Vagina (tissue), 2 donors: ENCODE measurements at regions not wholly inside any gene's neighbourhood (a gene's known extent, or its start where the extent isn't known, plus 50 kb on each side); places are given as distances from the start of the nearest gene placed in this dataset.

ENCODE experiments used
- DNase-seq, 2 donors: peaks; one replicate each; pipeline ENCODE4 v3.0.0-alpha.2; 2017; ENCODE audit errors: extremely low spot score in 2 of 2
- H3K27ac ChIP-seq: fragments of 200-600 bp; sonication (generic); one replicate; pipeline ENCODE4 v1.5.1; 2019
- H3K27me3 ChIP-seq: fragments of 200-600 bp; sonication (generic); one replicate; pipeline ENCODE4 v1.5.1; 2019
- H3K36me3 ChIP-seq, 2 donors: fragments of 200-600 bp; sonication (generic); one replicate each; pipeline ENCODE4 v1.5.1; 2017 to 2019
- H3K4me1 ChIP-seq: fragments of 200-600 bp; sonication (generic); one replicate; pipeline ENCODE4 v1.5.1; 2019
- H3K4me3 ChIP-seq, 2 donors: fragments of 200-600 bp; sonication (generic); 1 replicate in 1 of 2; 2 replicates in 1 of 2; pipeline ENCODE4 v1.5.1; 2016 to 2019
- H3K9me3 ChIP-seq: fragments of 200-600 bp; sonication (generic); one replicate; pipeline ENCODE4 v1.5.1; 2019
- CTCF ChIP-seq, 3 experiments: fragments of 450-650 bp in 2 of 3; fragments of 200-600 bp in 1 of 3; sonication (generic) in 1 of 3; IDR thresholded peaks; one replicate each; pipeline ENCODE4 v1.5.1; 2017 to 2019; ENCODE audit warnings: antibody characterized with exemption in 3 of 3, mild to moderate bottlenecking in 2 of 3, moderate library complexity in 2 of 3
- POLR2A ChIP-seq, 2 donors: fragments of 450-650 bp; IDR thresholded peaks; one replicate each; pipeline ENCODE4 v1.6.1; 2017; ENCODE audit warnings: antibody characterized with exemption in 2 of 2, mild to moderate bottlenecking in 2 of 2, moderate library complexity in 2 of 2
- POLR2AphosphoS5 ChIP-seq, 2 donors: sonication (generic); formaldehyde crosslinking; IDR thresholded peaks; one replicate each; pipeline ENCODE4 v1.9.0; 2017; ENCODE audit warnings: antibody characterized with exemption in 2 of 2, mild to moderate bottlenecking in 2 of 2, low read depth in 1 of 2; ENCODE audit not compliant: insufficient read depth in 1 of 2
- intact Hi-C: fragments of 100-400 bp; cut with DNase I; formaldehyde crosslinking; loops from one replicate; pipeline ENCODE4 v1.15.1; 2023

- intact Hi-C loops = no loop called here
- Histone ChIP-seq H3K4me3 (no peak overlapping the region), H3K27ac (no peak overlapping the region), H3K27me3 (no peaks in the 10 kb centered on the region), H3K9me3 (no peaks in the 10 kb centered on the region), H3K4me1 (no peaks in the 10 kb centered on the region), H3K36me3 (no peaks in the 10 kb centered on the region)
- no peak for TF ChIP-seq POLR2AphosphoS5 (IDR thresholded peaks at IDR 0.05; ENCODE audit: insufficient read depth in 1 of 2, low read depth in 1 of 2)
- no peak for TF ChIP-seq POLR2A (IDR thresholded peaks at IDR 0.05)
- TF ChIP-seq CTCF (IDR thresholded peaks at IDR 0.05) = no peak
- DNase-seq = no peak
Observed at GRCh38 chr6:113004470-113005270, 657.5 kb downstream of the RFPL4B start.

- H3K9me3 ChIP-seq = no peaks in the 10 kb centered on the region
- no peak for DNase-seq
- intact Hi-C loops = no loop called here
- H3K4me1 ChIP-seq = peaks cover 13% of the 10 kb centered on the region
- H3K36me3 ChIP-seq = no peaks in the 10 kb centered on the region
- no peak for TF ChIP-seq POLR2AphosphoS5 (IDR thresholded peaks at IDR 0.05; ENCODE audit: insufficient read depth in 1 of 2, low read depth in 1 of 2)
- TF ChIP-seq POLR2A (IDR thresholded peaks at IDR 0.05) = no peak
- TF ChIP-seq CTCF (IDR thresholded peaks at IDR 0.05) = no peak
- H3K4me3 ChIP-seq = no peak overlapping the region
- no peaks in the 10 kb centered on the region for H3K27me3 ChIP-seq
- H3K27ac ChIP-seq = no peak overlapping the region
Observed at GRCh38 chr6:113006494-113006893, 659.4 kb downstream of the RFPL4B start.

- H3K27ac ChIP-seq = no peak overlapping the region
- TF ChIP-seq POLR2AphosphoS5 (IDR thresholded peaks at IDR 0.05; ENCODE audit: insufficient read depth in 1 of 2, low read depth in 1 of 2) (no peak), POLR2A (IDR thresholded peaks at IDR 0.05) (no peak), CTCF (IDR thresholded peaks at IDR 0.05) (no peak)
- H3K9me3 ChIP-seq = no peaks in the 10 kb centered on the region
- H3K27me3 ChIP-seq = no peaks in the 10 kb centered on the region
- H3K36me3 ChIP-seq = no peaks in the 10 kb centered on the region
- H3K4me3 ChIP-seq = no peak overlapping the region
- intact Hi-C loops = no loop called here
- no peak for DNase-seq
- H3K4me1 ChIP-seq = peaks cover 17% of the 10 kb centered on the region
Observed at GRCh38 chr6:113009682-113010081, 662.6 kb downstream of the RFPL4B start.

- intact Hi-C loops = no loop called here
- no peak for TF ChIP-seq POLR2A (IDR thresholded peaks at IDR 0.05)
- no peak for TF ChIP-seq POLR2AphosphoS5 (IDR thresholded peaks at IDR 0.05; ENCODE audit: insufficient read depth in 1 of 2, low read depth in 1 of 2)
- TF ChIP-seq CTCF (IDR thresholded peaks at IDR 0.05) = no peak
- no peak for DNase-seq
- H3K27me3 ChIP-seq = no peaks in the 10 kb centered on the region
- H3K36me3 ChIP-seq = no peaks in the 10 kb centered on the region
- H3K4me1 ChIP-seq = peaks cover 17% of the 10 kb centered on the region
- no peak overlapping the region for H3K27ac ChIP-seq
- no peaks in the 10 kb centered on the region for H3K9me3 ChIP-seq
- H3K4me3 ChIP-seq = no peak overlapping the region
Observed at GRCh38 chr6:113010196-113010989, 663.3 kb downstream of the RFPL4B start.

- H3K36me3 ChIP-seq = no peaks in the 10 kb centered on the region
- no peak overlapping the region for H3K4me3 ChIP-seq
- TF ChIP-seq CTCF (IDR thresholded peaks at IDR 0.05) (no peak), POLR2AphosphoS5 (IDR thresholded peaks at IDR 0.05; ENCODE audit: insufficient read depth in 1 of 2, low read depth in 1 of 2) (no peak), POLR2A (IDR thresholded peaks at IDR 0.05) (no peak)
- no peak overlapping the region for H3K27ac ChIP-seq
- intact Hi-C loops = no loop called here
- peaks cover 17% of the 10 kb centered on the region for H3K4me1 ChIP-seq
- no peaks in the 10 kb centered on the region for H3K9me3 ChIP-seq
- no peaks in the 10 kb centered on the region for H3K27me3 ChIP-seq
- DNase-seq = no peak
Observed at GRCh38 chr6:113011389-113011788, 664.3 kb downstream of the RFPL4B start.
